Activated naive CD4-positive, alpha-beta T cell treated with anti-CD3 and anti-CD28 coated beads, Interleukin-2, amount 50 U/mL, for 16 hours (primary cell): ENCODE measurements at regions not wholly inside any gene's neighbourhood (a gene's known extent, or its start where the extent isn't known, plus 50 kb on each side); places are given as distances from the start of the nearest gene placed in this dataset.

Source experiments
- DNase-seq: peaks from one replicate; pipeline ENCODE4 v3.0.0-alpha.2; 2020

- DNase-seq: no peak
Measured at GRCh38 chr5:96282020-96282419, 151.0 kb downstream of the PCSK1 start.

GRCh38 chr5:96280946-96281393 is 152.1 kb downstream of the PCSK1 start:
- no peak for DNase-seq

- no peak for DNase-seq
Measured at GRCh38 chr5:96279801-96280542, 153.1 kb downstream of the PCSK1 start.

GRCh38 chr5:96278981-96279380 is 154.1 kb downstream of the PCSK1 start:
- DNase-seq: no peak

- no peak for DNase-seq
Measured at GRCh38 chr5:96275051-96275450, 158.0 kb downstream of the PCSK1 start.

GRCh38 chr5:96265487-96265886 is 167.6 kb downstream of the PCSK1 start:
- DNase-seq: no peak

GRCh38 chr5:96264047-96264446 is 169.0 kb downstream of the PCSK1 start:
- DNase-seq: no peak

- DNase-seq: no peak
Measured at GRCh38 chr5:96262105-96262504, 170.9 kb downstream of the PCSK1 start.

GRCh38 chr5:96260009-96260408 is 173.0 kb downstream of the PCSK1 start:
- DNase-seq: no peak

GRCh38 chr5:96259151-96259772 is 173.8 kb downstream of the PCSK1 start:
- no peak for DNase-seq

GRCh38 chr5:96258692-96259091 is 174.4 kb downstream of the PCSK1 start:
- no peak for DNase-seq

- no peak for DNase-seq
Measured at GRCh38 chr5:96257904-96258303, 175.1 kb downstream of the PCSK1 start.

GRCh38 chr5:96256795-96257470 is 176.1 kb downstream of the PCSK1 start:
- DNase-seq: no peak

GRCh38 chr5:96254980-96255691 is 177.9 kb downstream of the PCSK1 start:
- no peak for DNase-seq

- no peak for DNase-seq
Measured at GRCh38 chr5:96253140-96253539, 179.9 kb downstream of the PCSK1 start.

- no peak for DNase-seq
Measured at GRCh38 chr5:96252596-96252995, 180.5 kb downstream of the PCSK1 start.

- no peak for DNase-seq
Measured at GRCh38 chr5:96250782-96251181, 182.3 kb downstream of the PCSK1 start.

- no peak for DNase-seq
Measured at GRCh38 chr5:96248131-96248530, 184.9 kb downstream of the PCSK1 start.

GRCh38 chr5:96247708-96248107 is 185.3 kb downstream of the PCSK1 start:
- no peak for DNase-seq

GRCh38 chr5:96247097-96247701 is 185.8 kb downstream of the PCSK1 start:
- DNase-seq: no peak

GRCh38 chr5:96245140-96246091 is 187.6 kb downstream of the PCSK1 start:
- DNase-seq: no peak

GRCh38 chr5:96244696-96245095 is 188.4 kb downstream of the PCSK1 start:
- DNase-seq: no peak
